ENCODE measurements at regions not wholly inside any gene's neighbourhood (a gene's known extent, or its start where the extent isn't known, plus 50 kb on each side); places are given as distances from the start of the nearest gene placed in this dataset.

DNA sequence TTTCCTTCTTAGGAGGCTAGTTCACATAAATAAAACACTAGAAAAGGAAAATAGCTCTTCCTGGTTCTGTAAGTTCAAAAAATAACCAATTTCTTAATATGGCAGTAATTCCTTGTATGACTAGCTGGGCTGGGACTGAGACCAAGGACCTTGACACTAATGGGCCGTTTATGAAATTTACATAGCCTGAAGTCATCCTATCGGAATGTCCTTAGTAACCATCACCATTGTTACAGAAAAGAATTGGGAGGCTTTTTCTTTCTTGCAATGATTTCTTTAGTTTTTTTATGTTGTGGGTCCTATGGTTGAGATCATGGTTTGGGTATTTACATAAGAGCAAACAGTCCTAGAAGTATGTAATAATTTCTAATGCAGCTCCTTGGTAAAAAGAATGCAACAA is 87.1 kb upstream of the HDAC9 start:
- Histone ChIP-seq H2AK5ac (ENCODE audit: low read depth, low read length) (no peak overlapping the region), H2BK5ac (ENCODE audit: low read depth, low read length, poor library complexity, severe bottlenecking) (peak overlapping the region; percentile 85), H3K4me3 (ENCODE audit: insufficient read depth, low read depth, low read length) (no peak overlapping the region), H3K79me1 (ENCODE audit: low read depth in 1 of 2, low read length in 2 of 2) (no peaks in the 10 kb centered on the region), H2BK120ac (ENCODE audit: low read depth, low read length) (peak overlapping the region; percentile 55), H4K8ac (ENCODE audit: low read depth in 2 of 2, low read length in 2 of 2) (no peak overlapping the region; a peak in 1 of 4 replicates), H3K9ac (ENCODE audit: low read depth, low read length) (no peak overlapping the region), H3K4ac (ENCODE audit: low read depth, low read length) (peak overlapping the region; percentile 8; the same call in 1 of the 2 replicates), H4K20me1 (ENCODE audit: insufficient read depth, low read length) (no peaks in the 10 kb centered on the region), H3K4me1 (ENCODE audit: control insufficient read depth, insufficient read depth, low read length) (no peaks in the 10 kb centered on the region), H3K27me3 (ENCODE audit: control insufficient read depth, insufficient read depth, low read length) (no peaks in the 10 kb centered on the region), H3K4me2 (ENCODE audit: low read depth, low read length) (peak overlapping the region; percentile 61; the same call in 1 of the 2 replicates), H2BK20ac (ENCODE audit: low read depth, low read length) (peak overlapping the region; percentile 53; the same call in 1 of the 2 replicates), H3K14ac (replicated peaks; ENCODE audit: low read depth, low read length) (0 out of 2 replicates have a peak overlapping the region, but pooled peaks have one; percentile 16), H3K9me1 (ENCODE audit: insufficient read depth, low read length) (no peaks in the 10 kb centered on the region), H3K36me3 (ENCODE audit: control insufficient read depth, insufficient read depth, low read length) (no peaks in the 10 kb centered on the region), H2AK9ac (replicated peaks; ENCODE audit: low read depth, low read length, poor library complexity) (no peak overlapping the region), H4K5ac (ENCODE audit: low read depth, low read length) (no peak overlapping the region), H2AFZ (replicated peaks; ENCODE audit: low read length, poor library complexity) (no peak overlapping the region), H3K27ac (ENCODE audit: insufficient read depth, low read length) (peak overlapping the region; percentile 58; the same call in 1 of the 2 replicates), H3K9me3 (ENCODE audit: control insufficient read depth, insufficient read depth, low read length) (no peaks in the 10 kb centered on the region), H4K91ac (ENCODE audit: insufficient read depth, low read depth, low read length) (no peak overlapping the region), H3K23ac (ENCODE audit: low read depth, low read length) (no peak overlapping the region), H3K56ac (ENCODE audit: extremely low read depth, insufficient read depth, low read length) (no peak overlapping the region), H2BK15ac (ENCODE audit: low read depth, low read length) (no peak overlapping the region), H3K18ac (ENCODE audit: low read depth, low read length) (no peak overlapping the region)
- TF ChIP-seq MAFK (IDR thresholded peaks at IDR 0.05; ENCODE audit: low read depth, low read length): no peak
- TF ChIP-seq POLR2A (IDR thresholded peaks at IDR 0.05; ENCODE audit: low read depth, low read length): no peak
- TF ChIP-seq CEBPB (IDR thresholded peaks at IDR 0.05; ENCODE audit: low read depth, low read length): peak; percentile 22; the same call in 1 of the 2 replicates
- intact Hi-C loops (cut with micrococcal nuclease): loop anchor here (10.0 kb wide), 1 partner anchor 1034 kb away; no protein-coding TSS in a partner anchor
- CTCF ChIA-PET: interaction anchor here (0.9 to 1.1 kb wide), 2 partner anchors 10 to 160 kb away, joined by 3 read pairs; no protein-coding TSS in a partner anchor
- BruUV-seq (replicated peaks): no TSS peak
- dilution Hi-C loops (cut with HindIII; ENCODE audit: low sequenced_read_pairs, unreplicated experiment): no loop called here
- peak; percentile 90 for DNase-seq
- in situ Hi-C loops (cut with MboI; ENCODE audit: low sequenced_read_pairs): no loop called here
- POLR2A ChIA-PET (ENCODE audit: unreplicated experiment): no interaction called here
- no CpG with 5 or more reads among the region's 2 CpGs for WGBS, 2 experiments (ENCODE audit: extremely low coverage in 2 of 2, insufficient read length in 1 of 2)
- peak; percentile 95 for ATAC-seq (ENCODE audit: low read depth)

Measured in IMR-90 (cell line).